GM18507 (cell line): ENCODE measurements at regions not wholly inside any gene's neighbourhood (a gene's known extent, or its start where the extent isn't known, plus 50 kb on each side); places are given as distances from the start of the nearest gene placed in this dataset.

ENCODE experiments used
- DNase-seq: peaks from one replicate; pipeline ENCODE4 v3.0.0; 2011; ENCODE audit warnings: low read depth; ENCODE audit not compliant: insufficient read length; ENCODE audit errors: extremely low spot score
- FAIRE-seq: peaks from 2 replicates; lab custom pipeline; 2011; peaks lifted over from hg19 to GRCh38; lab: Jason Lieb, UNC

- FAIRE-seq (no peak), DNase-seq (no peak)
Observed at GRCh38 chr15:62452026-62452425, 286.9 kb upstream of the C2CD4B start.

GRCh38 chr15:62452667-62453066 is 287.6 kb upstream of the C2CD4B start:
- no peak for DNase-seq
- no peak for FAIRE-seq

DNA sequence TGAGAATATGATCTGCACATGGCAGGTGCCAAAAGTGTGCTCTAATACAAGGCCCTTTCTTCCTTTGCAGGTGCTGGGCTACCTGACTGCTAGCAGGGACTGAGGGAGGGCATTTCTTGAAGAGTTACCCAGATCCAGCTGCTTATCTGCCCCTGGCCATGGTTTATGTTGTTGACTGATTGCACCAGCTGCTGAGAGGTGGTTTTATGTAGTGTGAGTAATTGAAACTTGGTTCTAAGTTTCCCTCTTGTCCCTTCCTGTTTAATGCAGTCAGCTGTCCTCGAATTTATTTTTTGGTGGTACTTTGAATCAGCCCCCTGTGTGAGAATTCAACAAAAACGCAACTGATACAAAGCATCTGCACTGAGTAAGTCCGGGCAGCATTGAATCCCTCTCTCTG is 288.3 kb upstream of the C2CD4B start:
- FAIRE-seq (no peak), DNase-seq (no peak)

- FAIRE-seq (no peak), DNase-seq (no peak)
Observed at GRCh38 chr15:62453981-62454380, 288.9 kb upstream of the C2CD4B start.

DNA sequence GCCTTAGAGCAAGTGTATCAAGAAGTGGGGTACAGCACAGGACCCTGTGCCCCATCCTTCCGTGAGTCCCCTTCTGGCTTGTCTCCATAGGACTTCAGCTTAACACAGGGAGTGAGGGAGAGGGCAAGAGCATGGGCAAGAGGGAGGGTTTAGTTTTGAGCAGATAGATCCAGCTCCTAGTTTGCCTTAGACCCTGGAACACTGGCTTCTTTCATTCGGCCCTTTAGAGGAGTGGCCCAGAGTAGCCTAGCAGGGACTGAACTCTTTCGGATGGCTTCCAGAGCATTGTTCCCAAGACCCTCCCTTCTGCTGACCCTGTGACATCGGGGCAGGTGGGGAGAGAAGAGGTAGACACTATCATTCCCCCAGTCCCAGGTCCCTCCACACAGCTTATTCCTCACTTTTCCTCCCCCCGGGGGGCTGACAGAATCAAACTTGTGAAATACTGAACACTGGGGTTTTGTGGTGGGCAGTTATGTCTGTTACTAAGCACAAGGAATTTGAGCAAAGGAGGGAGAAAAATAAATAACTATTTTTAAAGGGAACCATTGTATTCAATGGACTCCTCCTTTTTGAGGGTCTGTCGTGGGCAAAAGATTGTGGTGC is 289.6 kb upstream of the C2CD4B start:
- no peak for FAIRE-seq
- DNase-seq = no peak

GRCh38 chr15:62455441-62455921 is 290.4 kb upstream of the C2CD4B start:
- FAIRE-seq (no peak), DNase-seq (no peak)

- no peak for DNase-seq
- FAIRE-seq = no peak
Observed at GRCh38 chr15:62456011-62456920, 291.2 kb upstream of the C2CD4B start.

DNA sequence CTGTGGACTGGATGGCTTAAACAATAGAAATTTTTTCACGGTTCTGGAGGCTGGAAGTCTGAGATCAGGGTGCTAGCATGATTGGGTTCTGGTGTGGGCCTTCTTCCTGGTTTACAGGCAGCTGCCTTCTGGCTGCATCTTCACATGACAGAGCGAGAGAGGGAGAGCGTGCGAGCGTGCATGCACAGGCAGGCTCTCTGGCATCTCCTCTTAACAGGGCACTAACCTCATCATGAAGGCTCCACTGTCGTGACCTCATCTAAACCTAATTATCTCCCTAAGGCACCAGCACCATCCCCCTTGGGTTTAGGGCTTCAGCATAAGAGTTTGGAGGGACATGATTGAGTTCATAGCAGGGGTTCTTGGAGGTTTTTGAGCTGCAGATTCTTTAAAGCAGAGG is 292.0 kb upstream of the C2CD4B start:
- DNase-seq = no peak
- FAIRE-seq = no peak

GRCh38 chr15:62459875-62460274 is 294.8 kb upstream of the C2CD4B start:
- no peak for FAIRE-seq
- no peak for DNase-seq

DNA sequence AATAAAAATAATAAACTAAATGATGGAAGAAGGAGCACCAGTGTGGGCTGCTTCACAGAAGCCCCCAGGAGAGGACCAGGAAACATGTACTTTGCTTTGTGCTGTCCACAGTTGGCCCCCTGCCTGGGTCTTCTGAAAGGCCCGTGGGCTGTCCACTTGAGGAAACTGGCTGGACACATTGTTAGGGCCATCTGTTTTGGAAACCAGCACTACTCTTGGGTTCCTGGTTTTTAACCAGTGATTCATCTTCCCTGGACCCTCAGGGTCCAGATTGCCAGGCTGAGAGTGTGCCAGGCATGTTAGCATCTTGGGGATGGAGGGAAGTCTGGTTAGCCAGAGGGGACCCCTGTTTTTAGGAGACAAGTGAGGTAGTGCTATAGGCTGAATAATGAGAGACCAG is 297.2 kb upstream of the C2CD4B start:
- FAIRE-seq (no peak), DNase-seq (no peak)

DNA sequence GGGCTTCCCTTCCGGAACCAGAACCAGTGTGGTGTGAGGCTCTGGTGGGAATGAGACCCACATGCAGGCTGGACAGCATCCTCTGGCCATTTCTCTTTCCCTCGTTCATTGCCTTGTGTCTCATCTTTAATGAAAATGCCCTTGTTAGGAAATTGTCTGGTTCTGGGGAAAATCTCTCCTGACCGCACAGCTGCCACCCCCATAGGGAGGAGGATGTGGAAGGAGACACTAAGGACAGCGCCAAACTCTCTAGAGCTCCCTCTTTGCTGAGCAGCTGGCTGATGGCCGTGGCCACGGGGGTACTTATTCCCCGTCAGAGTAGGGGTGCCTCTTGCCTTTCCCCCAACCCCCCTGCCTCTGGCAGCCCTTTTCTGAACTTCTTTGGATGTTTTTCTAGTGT is 297.6 kb upstream of the C2CD4B start:
- DNase-seq (no peak), FAIRE-seq (no peak)

- no peak for FAIRE-seq
- no peak for DNase-seq
Observed at GRCh38 chr15:62464705-62465104, 299.6 kb upstream of the C2CD4B start.

GRCh38 chr15:62465173-62465572 is 300.1 kb upstream of the C2CD4B start:
- FAIRE-seq (no peak), DNase-seq (no peak)

DNA sequence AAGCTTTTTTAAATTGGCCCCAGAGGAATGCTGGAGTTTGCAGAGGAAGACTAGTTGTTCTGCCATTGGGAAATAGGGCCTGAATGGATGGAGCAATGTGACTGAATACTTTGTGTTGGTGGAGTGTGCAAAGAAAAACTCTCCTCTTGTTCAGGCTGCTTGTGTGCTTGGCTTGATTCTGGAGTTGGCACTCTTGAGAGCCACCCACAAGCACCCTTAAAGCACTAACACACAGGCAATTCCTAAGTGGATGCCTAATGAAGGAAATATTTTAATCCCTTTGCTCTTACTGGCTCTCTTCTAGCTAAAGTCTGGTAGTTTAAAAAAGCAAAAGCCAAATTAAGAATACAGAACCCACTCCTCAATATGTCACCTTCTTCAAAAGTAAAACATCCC is 304.4 kb upstream of the C2CD4B start:
- no peak for FAIRE-seq
- DNase-seq = no peak

- FAIRE-seq = no peak
- DNase-seq = no peak
Observed at GRCh38 chr15:62469874-62470688, 305.0 kb upstream of the C2CD4B start.

- FAIRE-seq (no peak), DNase-seq (no peak)
Observed at GRCh38 chr15:62472616-62473299, 307.7 kb upstream of the C2CD4B start.

DNA sequence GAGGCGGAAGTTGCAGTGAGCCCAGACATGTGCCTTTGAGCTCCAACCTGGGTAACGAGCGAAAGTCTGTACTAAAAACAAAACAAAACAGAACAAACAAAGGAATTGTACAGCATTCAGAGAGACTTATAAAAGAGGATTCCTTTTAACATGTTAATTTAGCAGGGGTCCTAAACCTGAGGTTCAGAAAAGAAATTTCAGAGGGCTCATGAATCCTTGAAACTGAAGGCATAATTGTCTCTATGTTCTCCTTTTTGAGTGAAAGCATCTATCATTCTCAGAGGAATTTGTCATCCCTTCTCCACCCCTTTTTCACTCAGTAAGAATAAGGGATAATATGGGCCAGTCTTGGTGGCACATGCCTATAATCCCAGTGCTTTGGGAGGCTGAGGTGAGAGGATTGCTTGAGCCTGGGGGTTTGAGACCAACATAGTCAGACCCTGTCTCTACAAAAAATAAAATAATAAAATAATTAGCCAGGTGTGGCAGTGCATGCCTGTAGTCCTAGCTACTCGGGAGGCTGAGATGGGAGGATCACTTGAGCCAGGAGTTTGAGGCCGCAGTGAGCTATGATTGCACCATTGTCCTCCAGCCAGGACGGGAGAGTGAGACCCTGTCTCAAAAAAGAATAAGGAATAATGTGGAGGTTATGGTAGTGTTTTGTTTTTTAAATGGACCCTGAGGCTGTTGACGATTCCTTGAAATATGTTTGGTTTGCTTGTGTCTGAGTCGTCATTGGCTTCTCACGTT is 309.1 kb upstream of the C2CD4B start:
- DNase-seq (no peak), FAIRE-seq (no peak)

DNA sequence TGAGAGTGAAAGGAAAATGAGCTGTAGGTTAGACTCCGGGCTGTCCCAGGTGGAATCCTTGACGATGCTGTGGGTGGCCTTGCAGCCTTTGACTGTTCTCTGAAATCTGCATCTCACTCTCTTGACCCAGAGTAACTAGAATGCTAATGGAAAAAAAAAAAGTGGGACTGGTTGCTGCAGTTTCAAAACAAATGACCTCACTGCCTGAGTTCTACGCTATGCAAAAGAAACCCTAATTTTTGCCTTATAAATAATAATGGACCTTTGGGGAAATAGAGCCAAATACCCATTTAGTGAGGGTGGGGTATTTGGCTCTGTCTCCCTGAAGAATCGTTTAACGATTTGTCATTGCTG is 309.7 kb upstream of the C2CD4B start:
- DNase-seq = no peak
- no peak for FAIRE-seq

GRCh38 chr15:62475591-62475990 is 310.5 kb upstream of the C2CD4B start:
- no peak for FAIRE-seq
- DNase-seq = no peak
